Raji (cell line): ENCODE measurements at regions not wholly inside any gene's neighbourhood (a gene's known extent, or its start where the extent isn't known, plus 50 kb on each side); places are given as distances from the start of the nearest gene placed in this dataset.

ENCODE experiments used
- POLR2A ChIP-seq: IDR thresholded peaks from 2 replicates; pipeline ENCODE4 v1.6.1; 2011; ENCODE audit warnings: low read depth, low read length, control low read depth; ENCODE audit not compliant: insufficient read depth

DNA sequence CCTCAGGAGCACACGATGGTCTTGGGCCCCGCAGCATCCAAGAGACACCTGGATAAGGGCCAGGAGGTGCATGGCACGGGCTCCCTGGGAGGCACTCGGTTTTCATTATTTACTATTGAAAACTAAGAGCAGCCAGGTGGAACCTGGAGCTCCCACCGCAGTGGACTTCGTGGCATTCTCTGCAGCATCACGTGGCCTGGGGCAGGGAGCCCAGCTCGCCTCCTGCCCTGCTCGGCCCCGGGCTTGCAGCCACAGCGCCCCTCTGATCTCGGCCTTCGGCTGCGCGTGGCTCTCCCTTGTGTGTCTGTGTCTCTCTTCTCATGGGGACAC, 121.6 kb downstream of the SIK1 start:
- TF ChIP-seq POLR2A, result no peak

DNA sequence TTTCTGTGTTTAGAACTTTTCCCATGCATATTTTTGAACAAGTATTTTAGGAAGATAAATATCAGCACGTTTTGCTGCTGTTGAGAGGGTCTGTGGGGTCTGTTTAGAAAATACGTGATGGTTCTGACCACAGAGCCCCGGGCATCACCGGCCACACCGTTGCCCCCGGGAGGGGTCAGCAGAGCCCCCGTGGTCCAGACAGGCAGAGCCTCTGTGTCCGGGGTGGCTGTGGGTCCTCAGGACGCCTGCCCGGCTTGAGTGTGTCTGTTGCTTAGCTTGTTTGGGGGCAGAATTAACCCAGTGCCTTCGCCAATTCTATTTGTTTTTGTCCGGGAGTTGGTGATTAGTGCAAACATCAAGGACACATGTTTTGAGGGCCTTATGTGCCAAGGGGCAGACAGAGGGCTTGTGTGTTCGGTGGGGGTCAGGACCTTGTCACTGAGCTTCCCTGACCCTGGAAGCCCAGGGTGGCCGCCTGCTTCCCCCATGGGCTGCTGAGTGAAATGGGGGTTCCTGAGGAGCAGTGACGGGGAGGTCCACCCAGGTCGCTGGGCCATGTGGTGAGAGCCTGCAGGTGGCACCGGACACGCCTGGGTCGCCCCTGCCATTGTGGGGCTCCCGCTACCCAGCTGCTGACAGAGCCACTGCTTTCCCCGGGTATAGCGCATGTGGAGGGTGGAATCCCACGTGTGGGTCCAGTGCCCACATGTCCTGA, 122.2 kb downstream of the SIK1 start:
- no peak for TF ChIP-seq POLR2A

- no peak for TF ChIP-seq POLR2A
Observed at GRCh38 chr21:43304206-43304605, 122.7 kb downstream of the SIK1 start.

DNA sequence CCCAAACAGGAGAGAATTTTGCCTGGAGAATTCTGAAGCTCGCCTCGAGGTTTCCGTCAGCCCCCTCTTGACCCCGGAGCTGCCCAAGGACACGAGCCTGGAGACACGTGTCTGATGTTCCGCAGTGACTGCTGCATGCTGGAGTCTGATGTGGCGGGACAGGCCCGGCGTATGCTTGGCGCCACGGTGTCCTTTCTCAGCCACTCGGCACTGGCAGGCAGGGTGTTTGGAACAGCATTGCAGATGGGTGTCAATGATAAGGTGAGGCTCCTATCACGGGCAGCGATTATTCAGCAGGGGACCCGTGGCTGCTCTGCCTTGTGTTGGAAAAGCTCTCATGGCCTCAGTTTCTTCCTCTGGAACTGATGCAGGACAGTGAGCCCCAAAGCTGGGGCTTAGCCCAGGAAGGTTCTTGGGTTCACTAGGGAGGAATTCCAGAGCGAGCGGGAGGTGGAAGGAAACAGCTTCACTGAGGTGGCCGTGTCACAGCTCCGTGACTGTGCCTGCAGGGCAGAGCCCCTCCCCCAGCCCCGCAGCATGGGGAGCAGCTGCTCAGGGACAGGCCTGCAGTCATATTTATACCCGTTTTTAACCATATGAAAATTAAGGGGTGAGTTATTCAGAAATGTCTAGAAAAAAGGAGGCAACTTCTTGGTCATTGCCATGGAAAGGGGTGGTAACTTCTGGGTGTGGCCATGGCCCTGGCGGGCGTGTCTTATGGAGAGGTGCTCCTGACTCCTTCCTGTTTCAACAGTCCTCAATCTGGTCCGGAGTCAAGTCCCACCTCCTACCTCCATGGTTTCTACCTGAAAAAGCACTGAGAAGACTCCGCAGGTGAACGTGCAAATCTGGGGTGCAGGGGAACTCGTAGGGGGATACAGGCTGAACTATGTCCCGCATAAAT, 123.4 kb downstream of the SIK1 start:
- TF ChIP-seq POLR2A, result no peak

GRCh38 chr21:43302769-43303168, 124.2 kb downstream of the SIK1 start:
- no peak for TF ChIP-seq POLR2A

- TF ChIP-seq POLR2A, result no peak
Observed at GRCh38 chr21:43302062-43302700, 124.8 kb downstream of the SIK1 start.

- TF ChIP-seq POLR2A, result no peak
Observed at GRCh38 chr21:43301409-43302061, 125.4 kb downstream of the SIK1 start.

- no peak for TF ChIP-seq POLR2A
Observed at GRCh38 chr21:43300496-43301408, 126.2 kb downstream of the SIK1 start.

DNA sequence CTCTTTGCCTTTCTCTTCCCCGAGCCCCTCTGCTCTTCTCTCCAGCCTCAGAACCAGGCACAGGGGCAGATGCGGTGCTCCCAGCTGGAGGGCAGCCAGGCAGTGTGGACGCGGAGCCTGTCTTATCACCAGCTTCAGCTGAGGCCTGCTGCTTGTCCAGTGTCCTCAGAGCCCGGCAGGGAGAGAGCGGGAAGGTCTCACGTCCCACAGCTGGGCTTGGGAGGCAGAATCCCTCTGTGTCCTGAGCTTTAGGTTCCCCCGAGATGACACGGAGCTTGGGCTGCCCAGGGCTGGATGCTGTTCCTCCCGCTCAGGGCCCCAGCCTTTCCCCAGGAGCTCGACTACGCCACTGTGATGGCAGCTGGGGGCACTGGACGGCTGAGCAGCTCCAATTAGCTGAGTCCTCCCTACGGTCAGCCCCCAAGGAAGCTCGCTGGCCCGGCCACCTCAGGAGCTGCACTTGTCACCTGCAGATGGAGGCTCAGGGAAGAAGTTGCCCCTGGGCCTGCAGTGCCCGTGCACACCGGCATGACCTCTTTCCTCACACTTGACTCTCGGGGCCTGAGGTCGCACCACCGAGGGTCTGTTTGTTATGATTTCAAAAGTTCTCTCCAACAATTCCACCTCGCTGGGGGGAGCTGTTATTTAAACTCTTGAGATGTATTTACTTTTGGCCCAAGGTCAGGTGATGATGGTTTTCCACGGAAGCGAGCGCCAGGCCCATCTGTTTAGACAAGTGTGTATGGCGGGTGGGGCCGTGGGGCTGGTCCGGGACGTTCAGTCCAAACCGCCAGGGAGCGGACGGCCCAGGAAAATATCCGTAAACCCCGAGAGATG, 127.3 kb downstream of the SIK1 start:
- TF ChIP-seq POLR2A, result no peak

- TF ChIP-seq POLR2A, result no peak
Observed at GRCh38 chr21:43298546-43299440, 128.1 kb downstream of the SIK1 start.

GRCh38 chr21:43297989-43298388, 128.9 kb downstream of the SIK1 start:
- TF ChIP-seq POLR2A, result no peak

- TF ChIP-seq POLR2A, result no peak
Observed at GRCh38 chr21:43297391-43297981, 128.7 kb downstream of the CRYAA start.
